Panc1 (cell line): ENCODE measurements at regions not wholly inside any gene's neighbourhood (a gene's known extent, or its start where the extent isn't known, plus 50 kb on each side); places are given as distances from the start of the nearest gene placed in this dataset.

Source experiments
- ATAC-seq: fragments of 200-7000 bp; cut with Tn5 transposase; 2 replicates; pipeline ENCODE4 v1.9.1; 2020; ENCODE audit warnings: mild to moderate bottlenecking, moderate library complexity
- BruUV-seq: library from RNA; stranded (reverse); fragments of 400-500 nt; replicated peaks from 2 replicates; lab custom pipeline; 2021; lab: Mats Ljungman, UMichigan
- CTCF ChIA-PET: fragments of 300-600 bp; sonication (Branson Sonifier 250); formaldehyde crosslinking; loops from one replicate; lab custom pipeline; 2022; ENCODE audit warnings: antibody characterized with exemption; lab: Charles Lee
- POLR2A ChIA-PET: fragments of 300-600 bp; sonication (Branson Sonifier 250); formaldehyde crosslinking; loops from one replicate; lab custom pipeline; 2022; ENCODE audit warnings: antibody characterized with exemption; lab: Charles Lee
- DNase-seq: peaks from one replicate; pipeline ENCODE4 v3.0.0-alpha.2; 2010; ENCODE audit warnings: low read depth, low spot score
- H3K27ac ChIP-seq: 2 replicates; pipeline ENCODE4 v1.5.1; 2011; ENCODE audit warnings: mild to moderate bottlenecking, low read length, inconsistent platforms
- H3K27me3 ChIP-seq: fragments of 200-500 bp; sonication (Bioruptor generic); 2 replicates; pipeline ENCODE4 v1.6.0; 2014; ENCODE audit warnings: low read length, inconsistent platforms; ENCODE audit not compliant: control insufficient read depth, insufficient read depth
- H3K36me3 ChIP-seq: fragments of 200-500 bp; sonication (Bioruptor generic); 2 replicates; pipeline ENCODE4 v1.5.1; 2014; ENCODE audit warnings: inconsistent platforms, mild to moderate bottlenecking, low read length, moderate library complexity; ENCODE audit not compliant: control insufficient read depth, insufficient read depth
- H3K4me1 ChIP-seq: 2 replicates; pipeline ENCODE4 v1.5.1; 2011; ENCODE audit warnings: inconsistent platforms, mild to moderate bottlenecking, low read length, moderate library complexity; ENCODE audit not compliant: control insufficient read depth, insufficient read depth
- H3K4me3 ChIP-seq, 2 experiments: 2 replicates each; pipeline ENCODE4 v1.5.1; 2011 to 2012; ENCODE audit warnings: low read depth in 2 of 2, low read length in 2 of 2, mild to moderate bottlenecking in 2 of 2, inconsistent platforms in 1 of 2, moderate library complexity in 1 of 2
- H3K9me3 ChIP-seq: fragments of 200-500 bp; sonication (Bioruptor generic); 2 replicates; pipeline ENCODE4 v1.5.1; 2014; ENCODE audit warnings: low read depth, mild to moderate bottlenecking, inconsistent platforms, low read length, moderate library complexity; ENCODE audit not compliant: control insufficient read depth, insufficient read depth
- POLR2AphosphoS5 ChIP-seq: IDR thresholded peaks from 2 replicates; pipeline ENCODE4 v1.6.1; 2012; ENCODE audit warnings: mild to moderate bottlenecking, low read depth, low read length, moderate library complexity
- SIN3A ChIP-seq: IDR thresholded peaks from 2 replicates; pipeline ENCODE4 v1.6.1; 2012; ENCODE audit warnings: low read depth, mild to moderate bottlenecking, low read length, moderate library complexity, borderline replicate concordance; ENCODE audit not compliant: insufficient read depth
- TCF7L2 ChIP-seq: IDR thresholded peaks from 2 replicates; pipeline ENCODE4 v1.6.1; 2011; ENCODE audit warnings: mild to moderate bottlenecking, low read depth, low read length, inconsistent platforms
- in situ Hi-C: cut with HindIII; loops from 2 replicates; pipeline ENCODE4 v1.10.0; 2016; ENCODE audit warnings: low sequenced_read_pairs, low pct_unique_long_range_greater_than_20kb
- intact Hi-C: fragments of 100-400 bp; cut with micrococcal nuclease; formaldehyde crosslinking; loops from one replicate; pipeline ENCODE4 v1.10.0; 2022; ENCODE audit not compliant: unreplicated experiment
- TF ChIP-seq, protein P1 (sequence below): fragments of 450-650 bp; IDR thresholded peaks from 2 replicates; pipeline ENCODE4 v1.5.1; 2017; ENCODE audit warnings: mild to moderate bottlenecking
- TF ChIP-seq, protein P2 (sequence below), 2 experiments: IDR thresholded peaks; 2 replicates each; pipeline ENCODE4 v1.6.1; 2011 to 2012; ENCODE audit warnings: low read depth in 2 of 2, control low read depth in 1 of 2, low read length in 1 of 2, mild to moderate bottlenecking in 1 of 2, moderate library complexity in 1 of 2; ENCODE audit not compliant: insufficient read depth in 1 of 2

DNA sequence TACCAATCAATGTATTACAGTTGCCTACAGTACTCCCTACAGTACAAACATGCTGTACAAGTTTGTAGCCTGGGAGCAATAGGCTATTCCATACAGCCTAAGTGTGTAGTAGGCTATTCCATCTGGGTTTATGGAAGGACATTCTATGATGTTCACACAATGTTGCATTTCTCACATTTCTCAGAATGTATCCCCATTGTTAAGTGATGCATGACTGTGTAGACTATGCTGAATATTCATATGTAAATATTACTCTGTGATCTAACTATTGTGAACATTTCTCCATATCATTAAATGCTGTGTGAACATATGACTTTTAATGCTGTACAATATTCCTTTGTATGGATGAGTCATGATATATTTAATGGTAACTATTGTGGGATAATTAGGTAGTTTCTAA, 139.2 kb upstream of the ADAMTS9 start:
- intact Hi-C loops: no loop called here
- in situ Hi-C loops: no loop called here
- CTCF ChIA-PET: no interaction called here

DNA sequence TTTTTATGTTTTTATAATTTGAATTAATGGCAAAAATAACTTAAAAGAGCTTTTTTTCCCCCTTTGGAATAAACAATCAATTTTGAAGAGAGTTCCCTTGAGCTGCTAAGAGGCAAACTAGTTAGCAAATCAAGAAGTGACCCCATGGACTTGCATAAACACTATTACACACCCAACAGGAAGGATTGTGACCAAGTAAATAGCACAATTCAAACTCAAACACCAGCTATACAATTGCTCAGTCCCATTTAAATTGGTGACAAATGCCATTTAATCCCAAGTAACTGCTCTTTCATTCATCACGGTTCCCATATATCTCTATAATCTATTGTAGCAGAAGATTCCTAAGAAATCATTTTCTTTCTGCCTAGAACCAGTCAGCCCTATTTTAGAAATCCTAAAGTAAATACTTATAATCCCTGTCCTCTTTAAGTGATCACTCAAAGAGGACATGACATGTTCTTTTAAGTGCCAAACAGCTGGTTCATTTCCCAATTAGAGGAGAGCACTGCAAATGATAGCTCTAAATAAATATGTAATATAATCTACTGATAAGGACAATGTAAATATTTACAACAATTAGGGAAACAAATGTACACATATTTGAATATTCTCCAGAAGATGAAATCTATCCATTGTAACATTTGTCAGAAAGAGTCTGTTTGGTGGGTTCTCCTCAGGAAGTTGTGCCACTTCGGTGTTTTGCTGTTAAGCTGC, 137.8 kb upstream of the ADAMTS9 start:
- no peaks in the 10 kb centered on the region for H3K27me3 ChIP-seq
- no peak for DNase-seq
- intact Hi-C loops: no loop called here
- no peak for ATAC-seq
- no peaks in the 10 kb centered on the region for H3K36me3 ChIP-seq
- no peak overlapping the region for H3K27ac ChIP-seq
- TF ChIP-seq SIN3A (no peak), TCF7L2 (no peak)
- no peaks in the 10 kb centered on the region for H3K9me3 ChIP-seq
- H3K4me3 ChIP-seq: no peak overlapping the region
- in situ Hi-C loops: no loop called here
- no peaks in the 10 kb centered on the region for H3K4me1 ChIP-seq
- ChIA-PET POLR2A (no interaction called here), CTCF (no interaction called here)
- BruUV-seq: no TSS peak

More for the DNA sequence above, 139.2 kb upstream of the ADAMTS9 start:
- Histone ChIP-seq H3K4me1 (no peaks in the 10 kb centered on the region), H3K9me3 (no peaks in the 10 kb centered on the region), H3K27me3 (no peaks in the 10 kb centered on the region), H3K4me3 (no peak overlapping the region), H3K36me3 (no peaks in the 10 kb centered on the region), H3K27ac (no peak overlapping the region)
- ATAC-seq: no peak
- POLR2A ChIA-PET: no interaction called here
- BruUV-seq: no TSS peak
- DNase-seq: no peak
- TF ChIP-seq POLR2AphosphoS5: no peak
- TF ChIP-seq, protein P1, sequence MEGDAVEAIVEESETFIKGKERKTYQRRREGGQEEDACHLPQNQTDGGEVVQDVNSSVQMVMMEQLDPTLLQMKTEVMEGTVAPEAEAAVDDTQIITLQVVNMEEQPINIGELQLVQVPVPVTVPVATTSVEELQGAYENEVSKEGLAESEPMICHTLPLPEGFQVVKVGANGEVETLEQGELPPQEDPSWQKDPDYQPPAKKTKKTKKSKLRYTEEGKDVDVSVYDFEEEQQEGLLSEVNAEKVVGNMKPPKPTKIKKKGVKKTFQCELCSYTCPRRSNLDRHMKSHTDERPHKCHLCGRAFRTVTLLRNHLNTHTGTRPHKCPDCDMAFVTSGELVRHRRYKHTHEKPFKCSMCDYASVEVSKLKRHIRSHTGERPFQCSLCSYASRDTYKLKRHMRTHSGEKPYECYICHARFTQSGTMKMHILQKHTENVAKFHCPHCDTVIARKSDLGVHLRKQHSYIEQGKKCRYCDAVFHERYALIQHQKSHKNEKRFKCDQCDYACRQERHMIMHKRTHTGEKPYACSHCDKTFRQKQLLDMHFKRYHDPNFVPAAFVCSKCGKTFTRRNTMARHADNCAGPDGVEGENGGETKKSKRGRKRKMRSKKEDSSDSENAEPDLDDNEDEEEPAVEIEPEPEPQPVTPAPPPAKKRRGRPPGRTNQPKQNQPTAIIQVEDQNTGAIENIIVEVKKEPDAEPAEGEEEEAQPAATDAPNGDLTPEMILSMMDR: no peak
- no peak for TF ChIP-seq SIN3A
- TF ChIP-seq, protein P2, sequence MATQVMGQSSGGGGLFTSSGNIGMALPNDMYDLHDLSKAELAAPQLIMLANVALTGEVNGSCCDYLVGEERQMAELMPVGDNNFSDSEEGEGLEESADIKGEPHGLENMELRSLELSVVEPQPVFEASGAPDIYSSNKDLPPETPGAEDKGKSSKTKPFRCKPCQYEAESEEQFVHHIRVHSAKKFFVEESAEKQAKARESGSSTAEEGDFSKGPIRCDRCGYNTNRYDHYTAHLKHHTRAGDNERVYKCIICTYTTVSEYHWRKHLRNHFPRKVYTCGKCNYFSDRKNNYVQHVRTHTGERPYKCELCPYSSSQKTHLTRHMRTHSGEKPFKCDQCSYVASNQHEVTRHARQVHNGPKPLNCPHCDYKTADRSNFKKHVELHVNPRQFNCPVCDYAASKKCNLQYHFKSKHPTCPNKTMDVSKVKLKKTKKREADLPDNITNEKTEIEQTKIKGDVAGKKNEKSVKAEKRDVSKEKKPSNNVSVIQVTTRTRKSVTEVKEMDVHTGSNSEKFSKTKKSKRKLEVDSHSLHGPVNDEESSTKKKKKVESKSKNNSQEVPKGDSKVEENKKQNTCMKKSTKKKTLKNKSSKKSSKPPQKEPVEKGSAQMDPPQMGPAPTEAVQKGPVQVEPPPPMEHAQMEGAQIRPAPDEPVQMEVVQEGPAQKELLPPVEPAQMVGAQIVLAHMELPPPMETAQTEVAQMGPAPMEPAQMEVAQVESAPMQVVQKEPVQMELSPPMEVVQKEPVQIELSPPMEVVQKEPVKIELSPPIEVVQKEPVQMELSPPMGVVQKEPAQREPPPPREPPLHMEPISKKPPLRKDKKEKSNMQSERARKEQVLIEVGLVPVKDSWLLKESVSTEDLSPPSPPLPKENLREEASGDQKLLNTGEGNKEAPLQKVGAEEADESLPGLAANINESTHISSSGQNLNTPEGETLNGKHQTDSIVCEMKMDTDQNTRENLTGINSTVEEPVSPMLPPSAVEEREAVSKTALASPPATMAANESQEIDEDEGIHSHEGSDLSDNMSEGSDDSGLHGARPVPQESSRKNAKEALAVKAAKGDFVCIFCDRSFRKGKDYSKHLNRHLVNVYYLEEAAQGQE (IDR thresholded peaks at IDR 0.05; ENCODE audit: insufficient read depth in 1 of 2, low read depth in 2 of 2, low read length in 1 of 2): no peak
- no peak for TF ChIP-seq TCF7L2

DNA sequence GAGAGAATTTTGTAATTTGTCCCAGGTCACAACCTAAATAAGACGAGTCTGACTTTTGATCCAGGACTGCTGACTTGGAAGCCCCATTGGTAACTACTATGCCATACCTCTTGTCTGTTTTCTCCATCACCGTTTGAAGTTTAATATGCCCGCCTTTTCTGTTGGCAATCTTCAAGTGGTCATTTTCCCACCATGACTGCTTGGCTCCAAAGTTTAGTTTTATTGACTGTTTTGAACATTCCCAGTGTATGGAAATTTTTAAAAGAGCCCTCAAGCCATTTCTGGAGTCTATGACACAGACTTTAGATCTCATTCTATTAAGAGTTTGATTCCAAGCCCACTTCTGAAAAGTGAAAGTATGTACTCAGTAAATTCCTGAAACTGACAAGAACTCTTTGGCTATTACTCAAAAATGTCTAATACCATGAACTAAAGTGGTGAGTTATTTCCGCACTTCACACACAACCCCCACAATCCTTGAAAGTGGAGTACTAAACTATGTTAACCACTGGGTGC, 136.7 kb upstream of the ADAMTS9 start:
- no peaks in the 10 kb centered on the region for H3K27me3 ChIP-seq
- intact Hi-C loops (no loop called here), in situ Hi-C loops (no loop called here)
- BruUV-seq: no TSS peak
- no peak overlapping the region for H3K4me3 ChIP-seq
- no peak for DNase-seq
- H3K9me3 ChIP-seq: no peaks in the 10 kb centered on the region
- ATAC-seq: no peak
- H3K4me1 ChIP-seq: no peaks in the 10 kb centered on the region
- no peaks in the 10 kb centered on the region for H3K36me3 ChIP-seq
- TF ChIP-seq POLR2AphosphoS5 (no peak), SIN3A (no peak), TCF7L2 (no peak)
- TF ChIP-seq, protein P2 (IDR thresholded peaks at IDR 0.05; ENCODE audit: insufficient read depth in 1 of 2, low read depth in 2 of 2, low read length in 1 of 2): no peak
- TF ChIP-seq, protein P1: no peak
- POLR2A ChIA-PET: no interaction called here
- no peak overlapping the region for H3K27ac ChIP-seq
- CTCF ChIA-PET: no interaction called here
